Prostate gland (tissue), 2 donors: ENCODE measurements at regions not wholly inside any gene's neighbourhood (a gene's known extent, or its start where the extent isn't known, plus 50 kb on each side); places are given as distances from the start of the nearest gene placed in this dataset.

ENCODE experiments used
- POLR2AphosphoS5 ChIP-seq: sonication (generic); formaldehyde crosslinking; IDR thresholded peaks from one replicate; pipeline ENCODE4 v1.6.1; 2017; ENCODE audit warnings: antibody characterized with exemption
- TF ChIP-seq, protein P1 (sequence below), 4 experiments: fragments of 200-600 bp in 2 of 4; fragments of 450-650 bp in 2 of 4; sonication (generic) in 2 of 4; IDR thresholded peaks; 1 replicate in 3 of 4; 2 replicates in 1 of 4; pipeline ENCODE4 v1.5.1; 2016 to 2019; ENCODE audit warnings: antibody characterized with exemption in 4 of 4, mild to moderate bottlenecking in 2 of 4, moderate library complexity in 2 of 4

DNA sequence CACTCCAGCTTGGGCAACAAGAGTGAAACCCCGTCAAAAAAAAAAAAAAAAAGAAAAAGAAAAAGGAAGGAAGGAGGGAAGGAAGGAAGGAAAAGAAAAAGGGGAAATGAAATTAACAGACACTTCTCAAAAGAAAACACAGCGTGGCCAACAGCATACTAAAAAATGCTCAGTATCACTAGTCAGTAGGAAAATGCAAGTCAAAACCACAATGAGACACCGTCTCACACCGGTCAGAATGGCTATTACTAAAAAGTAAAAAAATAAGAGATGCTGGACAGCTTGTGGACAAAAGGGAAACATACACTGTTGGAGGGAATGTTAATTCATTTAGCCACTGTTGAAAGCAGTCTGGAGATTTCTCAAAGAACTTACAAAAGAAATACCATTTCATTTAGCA is 369.5 kb upstream of the BRINP3 start:
- TF ChIP-seq, protein P1, sequence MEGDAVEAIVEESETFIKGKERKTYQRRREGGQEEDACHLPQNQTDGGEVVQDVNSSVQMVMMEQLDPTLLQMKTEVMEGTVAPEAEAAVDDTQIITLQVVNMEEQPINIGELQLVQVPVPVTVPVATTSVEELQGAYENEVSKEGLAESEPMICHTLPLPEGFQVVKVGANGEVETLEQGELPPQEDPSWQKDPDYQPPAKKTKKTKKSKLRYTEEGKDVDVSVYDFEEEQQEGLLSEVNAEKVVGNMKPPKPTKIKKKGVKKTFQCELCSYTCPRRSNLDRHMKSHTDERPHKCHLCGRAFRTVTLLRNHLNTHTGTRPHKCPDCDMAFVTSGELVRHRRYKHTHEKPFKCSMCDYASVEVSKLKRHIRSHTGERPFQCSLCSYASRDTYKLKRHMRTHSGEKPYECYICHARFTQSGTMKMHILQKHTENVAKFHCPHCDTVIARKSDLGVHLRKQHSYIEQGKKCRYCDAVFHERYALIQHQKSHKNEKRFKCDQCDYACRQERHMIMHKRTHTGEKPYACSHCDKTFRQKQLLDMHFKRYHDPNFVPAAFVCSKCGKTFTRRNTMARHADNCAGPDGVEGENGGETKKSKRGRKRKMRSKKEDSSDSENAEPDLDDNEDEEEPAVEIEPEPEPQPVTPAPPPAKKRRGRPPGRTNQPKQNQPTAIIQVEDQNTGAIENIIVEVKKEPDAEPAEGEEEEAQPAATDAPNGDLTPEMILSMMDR (IDR thresholded peaks at IDR 0.05) = no peak
- TF ChIP-seq POLR2AphosphoS5 = no peak
